Caco-2 (cell line): ENCODE measurements at regions not wholly inside any gene's neighbourhood (a gene's known extent, or its start where the extent isn't known, plus 50 kb on each side); places are given as distances from the start of the nearest gene placed in this dataset.

Source experiments
- BruUV-seq: library from RNA; stranded (reverse); fragments of 400-500 nt; replicated peaks from 2 replicates; lab custom pipeline; 2021; lab: Mats Ljungman, UMichigan
- CTCF ChIA-PET: fragments of 300-600 bp; sonication (Branson Sonifier 250); formaldehyde crosslinking; loops from one replicate; lab custom pipeline; 2022; ENCODE audit warnings: antibody characterized with exemption; lab: Charles Lee
- POLR2A ChIA-PET: fragments of 300-600 bp; sonication (Branson Sonifier 250); formaldehyde crosslinking; loops from one replicate; lab custom pipeline; 2022; ENCODE audit warnings: antibody characterized with exemption; lab: Charles Lee
- DNase-seq, 2 experiments: peaks; one replicate each; pipeline versions ENCODE4 v3.0.0 to v3.0.0-alpha.2; 2020 to 2022
- H3K27me3 ChIP-seq: replicated peaks from 2 replicates; pipeline ENCODE4 v1.6.0; 2011; ENCODE audit warnings: low read length; ENCODE audit not compliant: control insufficient read depth, insufficient read depth
- H3K36me3 ChIP-seq: 2 replicates; pipeline ENCODE4 v1.5.1; 2011; ENCODE audit warnings: low read length; ENCODE audit not compliant: control insufficient read depth, insufficient read depth
- H3K4me1 ChIP-seq: fragments of 250-450 bp; sonication (Bioruptor Pico); 2 replicates; pipeline ENCODE4 v1.5.1; 2020; ENCODE audit warnings: mild to moderate bottlenecking
- H3K4me3 ChIP-seq: 2 replicates; pipeline ENCODE4 v1.5.1; 2011; ENCODE audit warnings: low read depth, mild to moderate bottlenecking, control low read depth, low read length
- H3K9me3 ChIP-seq: fragments of 250-450 bp; sonication (Bioruptor Pico); 2 replicates; pipeline ENCODE4 v1.5.1; 2020; ENCODE audit warnings: mild to moderate bottlenecking, moderate library complexity
- H3K27ac Mint-ChIP-seq: one replicate; pipeline ENCODE4 v1.8.0; 2022; ENCODE audit warnings: mixed read lengths; ENCODE audit not compliant: unreplicated experiment
- H3K27me3 Mint-ChIP-seq: one replicate; pipeline ENCODE4 v1.8.0; 2022; ENCODE audit warnings: mixed read lengths; ENCODE audit not compliant: insufficient read depth, unreplicated experiment
- H3K36me3 Mint-ChIP-seq: one replicate; pipeline ENCODE4 v1.8.0; 2022; ENCODE audit warnings: mild to moderate bottlenecking, mixed read lengths; ENCODE audit not compliant: insufficient read depth, unreplicated experiment
- H3K4me1 Mint-ChIP-seq: one replicate; pipeline ENCODE4 v1.8.0; 2022; ENCODE audit warnings: low read depth, mixed read lengths; ENCODE audit not compliant: unreplicated experiment
- H3K4me3 Mint-ChIP-seq: one replicate; pipeline ENCODE4 v1.8.0; 2022; ENCODE audit warnings: mild to moderate bottlenecking, moderate library complexity, mixed read lengths; ENCODE audit not compliant: unreplicated experiment
- H3K9me3 Mint-ChIP-seq: one replicate; pipeline ENCODE4 v1.8.0; 2022; ENCODE audit warnings: mixed read lengths; ENCODE audit not compliant: unreplicated experiment
- intact Hi-C: fragments of 100-400 bp; cut with micrococcal nuclease; formaldehyde crosslinking; loops from one replicate; pipeline ENCODE4 v1.10.0; 2022; ENCODE audit not compliant: unreplicated experiment
- TF ChIP-seq, protein P1 (sequence below), 2 experiments: fragments of 200-600 bp in 1 of 2; IDR thresholded peaks; 1 replicate in 1 of 2; 2 replicates in 1 of 2; pipeline versions ENCODE4 v1.5.1 to v1.8.0; 2011 to 2022; ENCODE audit warnings: antibody characterized with exemption in 1 of 2, control low read depth in 1 of 2, inconsistent platforms in 1 of 2, low read depth in 1 of 2, low read length in 1 of 2, mild to moderate bottlenecking in 1 of 2, moderate library complexity in 1 of 2; ENCODE audit not compliant: insufficient read depth in 1 of 2, severe bottlenecking in 1 of 2, unreplicated experiment in 1 of 2

DNA sequence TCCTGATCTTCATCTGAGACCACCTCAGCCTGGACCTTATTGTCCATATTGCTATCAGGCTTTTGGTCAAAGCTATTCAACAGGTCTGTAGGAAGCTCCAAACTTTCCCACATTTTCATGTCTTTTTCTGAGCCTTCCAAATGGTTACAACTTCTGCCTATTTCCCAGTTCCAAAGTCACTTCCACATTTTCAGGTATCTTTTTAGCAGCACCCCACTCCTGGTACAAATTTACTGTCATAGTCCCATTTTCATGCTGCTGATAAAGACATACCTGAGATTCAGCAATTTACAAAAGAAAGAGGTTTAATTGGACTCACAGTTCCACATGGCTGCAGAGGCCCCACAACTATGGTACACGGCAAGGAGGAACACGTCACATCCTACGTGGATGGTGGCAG, 815.5 kb downstream of the KCNJ2 start:
- peaks cover 28% of the 10 kb centered on the region for H3K9me3 Mint-ChIP-seq
- no peak overlapping the region for H3K27ac Mint-ChIP-seq
- Histone ChIP-seq H3K27me3 (no peaks in the 10 kb centered on the region), H3K4me3 (no peak overlapping the region), H3K9me3 (peaks cover 10% of the 10 kb centered on the region), H3K4me1 (no peaks in the 10 kb centered on the region), H3K36me3 (no peaks in the 10 kb centered on the region)
- H3K27me3 Mint-ChIP-seq, result peaks cover 3% of the 10 kb centered on the region
- no peak for DNase-seq
- no peaks in the 10 kb centered on the region for H3K4me1 Mint-ChIP-seq
- CTCF ChIA-PET, result no interaction called here
- no peaks in the 10 kb centered on the region for H3K36me3 Mint-ChIP-seq
- no TSS peak for BruUV-seq
- intact Hi-C loops, result no loop called here
- H3K4me3 Mint-ChIP-seq, result no peak overlapping the region
- POLR2A ChIA-PET, result no interaction called here
- TF ChIP-seq, protein P1, sequence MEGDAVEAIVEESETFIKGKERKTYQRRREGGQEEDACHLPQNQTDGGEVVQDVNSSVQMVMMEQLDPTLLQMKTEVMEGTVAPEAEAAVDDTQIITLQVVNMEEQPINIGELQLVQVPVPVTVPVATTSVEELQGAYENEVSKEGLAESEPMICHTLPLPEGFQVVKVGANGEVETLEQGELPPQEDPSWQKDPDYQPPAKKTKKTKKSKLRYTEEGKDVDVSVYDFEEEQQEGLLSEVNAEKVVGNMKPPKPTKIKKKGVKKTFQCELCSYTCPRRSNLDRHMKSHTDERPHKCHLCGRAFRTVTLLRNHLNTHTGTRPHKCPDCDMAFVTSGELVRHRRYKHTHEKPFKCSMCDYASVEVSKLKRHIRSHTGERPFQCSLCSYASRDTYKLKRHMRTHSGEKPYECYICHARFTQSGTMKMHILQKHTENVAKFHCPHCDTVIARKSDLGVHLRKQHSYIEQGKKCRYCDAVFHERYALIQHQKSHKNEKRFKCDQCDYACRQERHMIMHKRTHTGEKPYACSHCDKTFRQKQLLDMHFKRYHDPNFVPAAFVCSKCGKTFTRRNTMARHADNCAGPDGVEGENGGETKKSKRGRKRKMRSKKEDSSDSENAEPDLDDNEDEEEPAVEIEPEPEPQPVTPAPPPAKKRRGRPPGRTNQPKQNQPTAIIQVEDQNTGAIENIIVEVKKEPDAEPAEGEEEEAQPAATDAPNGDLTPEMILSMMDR (IDR thresholded peaks at IDR 0.05; ENCODE audit: insufficient read depth in 1 of 2, low read depth in 1 of 2, low read length in 1 of 2, severe bottlenecking in 1 of 2, unreplicated experiment in 1 of 2), result no peak

DNA sequence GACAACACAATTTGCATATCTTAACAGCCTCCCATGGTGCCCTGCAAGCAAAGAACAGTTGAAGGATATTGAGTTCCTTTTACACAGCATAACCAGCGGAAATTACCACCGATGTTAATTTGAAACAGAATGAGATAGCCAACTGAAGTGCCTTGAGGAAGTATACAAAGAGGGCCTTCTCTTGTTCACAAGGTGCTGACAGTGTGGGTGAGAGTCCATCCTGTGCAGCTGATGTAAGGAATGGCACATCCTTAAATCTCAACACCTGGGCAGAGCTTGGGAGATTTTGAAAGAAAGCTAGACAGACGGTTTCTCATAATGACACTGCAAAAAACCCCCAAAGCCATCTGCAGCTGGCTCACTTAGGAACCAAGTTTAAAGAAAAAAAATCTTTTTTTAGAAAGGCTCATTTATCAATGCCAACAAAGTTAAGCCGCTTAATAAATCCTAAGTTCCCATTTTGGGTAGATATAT, 818.6 kb downstream of the KCNJ2 start:
- POLR2A ChIA-PET, result no interaction called here
- no peaks in the 10 kb centered on the region for H3K27me3 ChIP-seq
- Mint-ChIP-seq H3K36me3 (no peaks in the 10 kb centered on the region), H3K9me3 (peaks cover 36% of the 10 kb centered on the region), H3K4me1 (no peaks in the 10 kb centered on the region), H3K27me3 (no peaks in the 10 kb centered on the region), H3K27ac (no peak overlapping the region), H3K4me3 (no peak overlapping the region)
- intact Hi-C loops, result no loop called here
- no TSS peak for BruUV-seq
- no peak for DNase-seq
- no peaks in the 10 kb centered on the region for H3K4me1 ChIP-seq
- CTCF ChIA-PET, result no interaction called here
- TF ChIP-seq, protein P1 (IDR thresholded peaks at IDR 0.05; ENCODE audit: insufficient read depth in 1 of 2, low read depth in 1 of 2, low read length in 1 of 2, severe bottlenecking in 1 of 2, unreplicated experiment in 1 of 2), result no peak
- H3K9me3 ChIP-seq, result peaks cover 10% of the 10 kb centered on the region
- no peak overlapping the region for H3K4me3 ChIP-seq
- H3K36me3 ChIP-seq, result no peaks in the 10 kb centered on the region

DNA sequence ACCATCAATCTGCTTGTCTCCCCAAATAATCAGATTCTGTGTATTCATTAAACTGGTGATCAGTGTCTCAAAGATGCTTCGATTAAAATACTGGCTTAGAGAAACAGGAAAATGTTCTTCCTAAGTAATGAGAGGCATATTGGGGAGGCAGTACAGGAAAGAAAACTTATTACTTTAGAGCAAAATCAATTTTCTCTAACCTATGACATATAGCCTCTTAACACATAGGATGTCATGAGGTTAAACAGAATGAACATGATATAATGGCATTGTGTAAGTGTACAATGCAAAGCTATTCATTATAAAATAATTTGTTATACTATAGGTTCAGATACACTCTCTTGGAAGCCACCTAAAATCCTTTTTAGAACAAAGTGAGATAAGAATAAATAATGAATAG, 819.3 kb downstream of the KCNJ2 start:
- Mint-ChIP-seq H3K4me1 (no peaks in the 10 kb centered on the region), H3K9me3 (peaks cover 29% of the 10 kb centered on the region), H3K27me3 (no peaks in the 10 kb centered on the region), H3K4me3 (no peak overlapping the region), H3K36me3 (no peaks in the 10 kb centered on the region), H3K27ac (no peak overlapping the region)
- Histone ChIP-seq H3K9me3 (peaks cover 10% of the 10 kb centered on the region), H3K4me1 (no peaks in the 10 kb centered on the region), H3K4me3 (no peak overlapping the region), H3K36me3 (no peaks in the 10 kb centered on the region), H3K27me3 (no peaks in the 10 kb centered on the region)
- no peak for DNase-seq
- TF ChIP-seq, protein P1 (IDR thresholded peaks at IDR 0.05; ENCODE audit: insufficient read depth in 1 of 2, low read depth in 1 of 2, low read length in 1 of 2, severe bottlenecking in 1 of 2, unreplicated experiment in 1 of 2), result no peak
- ChIA-PET CTCF (no interaction called here), POLR2A (no interaction called here)
- BruUV-seq, result no TSS peak
- intact Hi-C loops, result no loop called here
